ENCODE measurements at regions not wholly inside any gene's neighbourhood (a gene's known extent, or its start where the extent isn't known, plus 50 kb on each side); places are given as distances from the start of the nearest gene placed in this dataset.

- WGBS, 2 donors = 73 to 74% methylated on average over 5 of the region's 5 CpGs
- intact Hi-C loops (cut with DNase I) = no loop called here
Measured at GRCh38 chr2:204437408-204437807, 107.9 kb upstream of the PARD3B start.

GRCh38 chr2:204437815-204438756, 107.2 kb upstream of the PARD3B start:
- 89 to 91% methylated on average over 18 of the region's 18 CpGs for WGBS, 2 donors

More at GRCh38 chr2:204437408-204437807, 107.9 kb upstream of the PARD3B start:
- H3K9me3 ChIP-seq = peaks cover 0 to 3% (median 0%) of the 10 kb centered on the region in 4 donors
- no peak for TF ChIP-seq POLR2A (IDR thresholded peaks at IDR 0.05)
- no peak for TF ChIP-seq EP300 (IDR thresholded peaks at IDR 0.05)
- TF ChIP-seq POLR2AphosphoS5 (IDR thresholded peaks at IDR 0.05) = no peak
- no peak for TF ChIP-seq CTCF (IDR thresholded peaks at IDR 0.05)
- no peak for DNase-seq
- H3K4me3 ChIP-seq = no peak overlapping the region
- peaks cover 0 to 20% (median 14%) of the 10 kb centered on the region in 4 donors for H3K4me1 ChIP-seq
- no peaks in the 10 kb centered on the region for H3K27me3 ChIP-seq
- H3K27ac ChIP-seq = no peak overlapping the region
- no peaks in the 10 kb centered on the region for H3K36me3 ChIP-seq

GRCh38 chr2:204441316-204441715, 104.0 kb upstream of the PARD3B start:
- intact Hi-C loops (cut with DNase I) = no loop called here
- TF ChIP-seq POLR2A (IDR thresholded peaks at IDR 0.05) (no peak), EP300 (IDR thresholded peaks at IDR 0.05) (no peak), POLR2AphosphoS5 (IDR thresholded peaks at IDR 0.05) (no peak), CTCF (IDR thresholded peaks at IDR 0.05) (no peak)
- Histone ChIP-seq H3K9me3 (peaks cover 0 to 2% (median 0%) of the 10 kb centered on the region in 4 donors), H3K27me3 (no peaks in the 10 kb centered on the region), H3K4me1 (peaks cover 0 to 14% (median 7%) of the 10 kb centered on the region in 4 donors), H3K27ac (no peak overlapping the region), H3K36me3 (no peaks in the 10 kb centered on the region), H3K4me3 (no peak overlapping the region)
- DNase-seq = no peak

More at GRCh38 chr2:204437815-204438756, 107.2 kb upstream of the PARD3B start:
- no peak overlapping the region for H3K4me3 ChIP-seq
- TF ChIP-seq CTCF (IDR thresholded peaks at IDR 0.05) (no peak), POLR2AphosphoS5 (IDR thresholded peaks at IDR 0.05) (no peak), EP300 (IDR thresholded peaks at IDR 0.05) (no peak), POLR2A (IDR thresholded peaks at IDR 0.05) (no peak)
- no peak for DNase-seq
- peaks cover 0 to 20% (median 14%) of the 10 kb centered on the region in 4 donors for H3K4me1 ChIP-seq
- intact Hi-C loops (cut with DNase I) = no loop called here
- H3K9me3 ChIP-seq = no peaks in the 10 kb centered on the region
- H3K27me3 ChIP-seq = no peaks in the 10 kb centered on the region
- H3K27ac ChIP-seq = no peak overlapping the region
- no peaks in the 10 kb centered on the region for H3K36me3 ChIP-seq

GRCh38 chr2:204445149-204445548, 100.1 kb upstream of the PARD3B start:
- WGBS, 2 donors = 92 to 95% methylated on average over 3 of the region's 3 CpGs
- intact Hi-C loops (cut with DNase I) = loop anchor here (5.0 kb wide), 1 partner anchor 83 kb away; no protein-coding TSS in a partner anchor
- Histone ChIP-seq H3K4me1 (peaks cover 0 to 32% (median 17%) of the 10 kb centered on the region in 4 donors), H3K4me3 (no peak overlapping the region), H3K36me3 (no peaks in the 10 kb centered on the region), H3K9me3 (peaks cover 0 to 2% (median 0%) of the 10 kb centered on the region in 4 donors), H3K27ac (no peak overlapping the region), H3K27me3 (no peaks in the 10 kb centered on the region)
- TF ChIP-seq POLR2A (IDR thresholded peaks at IDR 0.05) (no peak), EP300 (IDR thresholded peaks at IDR 0.05) (no peak), CTCF (IDR thresholded peaks at IDR 0.05) (no peak), POLR2AphosphoS5 (IDR thresholded peaks at IDR 0.05) (no peak)
- no peak for DNase-seq
